ENCODE measurements at regions not wholly inside any gene's neighbourhood (a gene's known extent, or its start where the extent isn't known, plus 50 kb on each side); places are given as distances from the start of the nearest gene placed in this dataset.

GRCh38 chr9:80440724-80441123 lies 869.0 kb downstream of the TLE4 start:
- TF ChIP-seq, protein P1, sequence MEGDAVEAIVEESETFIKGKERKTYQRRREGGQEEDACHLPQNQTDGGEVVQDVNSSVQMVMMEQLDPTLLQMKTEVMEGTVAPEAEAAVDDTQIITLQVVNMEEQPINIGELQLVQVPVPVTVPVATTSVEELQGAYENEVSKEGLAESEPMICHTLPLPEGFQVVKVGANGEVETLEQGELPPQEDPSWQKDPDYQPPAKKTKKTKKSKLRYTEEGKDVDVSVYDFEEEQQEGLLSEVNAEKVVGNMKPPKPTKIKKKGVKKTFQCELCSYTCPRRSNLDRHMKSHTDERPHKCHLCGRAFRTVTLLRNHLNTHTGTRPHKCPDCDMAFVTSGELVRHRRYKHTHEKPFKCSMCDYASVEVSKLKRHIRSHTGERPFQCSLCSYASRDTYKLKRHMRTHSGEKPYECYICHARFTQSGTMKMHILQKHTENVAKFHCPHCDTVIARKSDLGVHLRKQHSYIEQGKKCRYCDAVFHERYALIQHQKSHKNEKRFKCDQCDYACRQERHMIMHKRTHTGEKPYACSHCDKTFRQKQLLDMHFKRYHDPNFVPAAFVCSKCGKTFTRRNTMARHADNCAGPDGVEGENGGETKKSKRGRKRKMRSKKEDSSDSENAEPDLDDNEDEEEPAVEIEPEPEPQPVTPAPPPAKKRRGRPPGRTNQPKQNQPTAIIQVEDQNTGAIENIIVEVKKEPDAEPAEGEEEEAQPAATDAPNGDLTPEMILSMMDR (IDR thresholded peaks at IDR 0.05), result no peak
- no peak for TF ChIP-seq POLR2A (IDR thresholded peaks at IDR 0.05)

Measured in adrenal gland (tissue), 5 donors.